ENCODE measurements at regions not wholly inside any gene's neighbourhood (a gene's known extent, or its start where the extent isn't known, plus 50 kb on each side); places are given as distances from the start of the nearest gene placed in this dataset.

- no peak overlapping the region for H3K4me3 Mint-ChIP-seq
- no peak overlapping the region for H3K27ac Mint-ChIP-seq
- Histone ChIP-seq H3K9ac (ENCODE audit: extremely low read depth, insufficient read length, low read length) (no peak overlapping the region), H3K23me2 (ENCODE audit: insufficient read length, low read depth, low read length, poor library complexity, severe bottlenecking) (no peaks in the 10 kb centered on the region), H2BK20ac (ENCODE audit: low read depth, low read length, poor library complexity, severe bottlenecking) (no peak overlapping the region), H4K8ac (replicated peaks; ENCODE audit: insufficient read length, low read depth, low read length) (no peak overlapping the region), H3K79me1 (ENCODE audit: insufficient read depth, low read depth, low read length, poor library complexity, severe bottlenecking) (no peaks in the 10 kb centered on the region), H3K18ac (ENCODE audit: insufficient read length, low read depth, low read length) (no peak overlapping the region), H3K56ac (ENCODE audit: insufficient read length, low read depth, low read length) (no peak overlapping the region), H2BK120ac (ENCODE audit: low read depth, low read length, poor library complexity, severe bottlenecking) (no peak overlapping the region), H3K79me2 (ENCODE audit: insufficient read depth, low read length) (no peaks in the 10 kb centered on the region), H4K5ac (ENCODE audit: insufficient read length, low read depth, low read length) (no peak overlapping the region), H4K91ac (ENCODE audit: insufficient read length, low read depth, low read length) (no peak overlapping the region), H2AFZ (ENCODE audit: low read length) (no peak overlapping the region), H3K4me1 (ENCODE audit: insufficient read depth, low read length) (no peaks in the 10 kb centered on the region), H2BK15ac (ENCODE audit: low read depth, low read length) (no peak overlapping the region), H3K27me3 (ENCODE audit: insufficient read depth, low read length) (no peaks in the 10 kb centered on the region), H2BK5ac (ENCODE audit: insufficient read length, low read length) (no peak overlapping the region), H3K4ac (ENCODE audit: low read depth, low read length) (no peak overlapping the region), H4K20me1 (ENCODE audit: control insufficient read depth, insufficient read depth, insufficient read length) (no peaks in the 10 kb centered on the region), H3K4me2 (ENCODE audit: insufficient read depth, insufficient read length, low read length) (no peak overlapping the region), H3K9me3 (ENCODE audit: control insufficient read depth, low read depth, low read length) (no peaks in the 10 kb centered on the region), H3K14ac (ENCODE audit: insufficient read depth, low read length) (no peak overlapping the region), H3K23ac (ENCODE audit: insufficient read length, low read depth, low read length) (no peak overlapping the region), H3T11ph (ENCODE audit: low read length) (no peak overlapping the region), H2BK12ac (ENCODE audit: insufficient read length, low read depth, low read length) (no peak overlapping the region), H2AK5ac (ENCODE audit: insufficient read length, low read length) (no peak overlapping the region), H3K27ac (ENCODE audit: insufficient read length, low read depth, low read length) (no peak overlapping the region)
- DNase-seq = no peak
- peaks cover 12 to 26% of the 10 kb centered on the region in 2 experiments; a peak in 4 of 5 replicates for H3K9me3 Mint-ChIP-seq
- no peaks in the 10 kb centered on the region for H3K4me1 Mint-ChIP-seq
- no peaks in the 10 kb centered on the region for H3K27me3 Mint-ChIP-seq (ENCODE audit: low read depth)
- no peak for TF ChIP-seq CTCF (conservative IDR thresholded peaks at IDR 0.05)
- peaks cover 0 to 9% (median 4%) of the 10 kb centered on the region in 3 experiments; a peak in 4 of 7 replicates for H3K36me3 Mint-ChIP-seq (ENCODE audit: insufficient read depth in 1 of 3, low read depth in 3 of 3)
Measured at GRCh38 chr3:109656225-109656624, 318.9 kb upstream of the DPPA4 start.

Data from H9 (cell line).